GM18519 (cell line): ENCODE measurements at regions not wholly inside any gene's neighbourhood (a gene's known extent, or its start where the extent isn't known, plus 50 kb on each side); places are given as distances from the start of the nearest gene placed in this dataset.

ENCODE experiments used
- ATAC-seq: cut with Tn5 transposase; IDR thresholded peaks from one replicate; pipeline ENCODE4 v1.9.1; 2021; ENCODE audit warnings: mild to moderate bottlenecking, moderate library complexity; ENCODE audit not compliant: unreplicated experiment, low FRiP score

DNA sequence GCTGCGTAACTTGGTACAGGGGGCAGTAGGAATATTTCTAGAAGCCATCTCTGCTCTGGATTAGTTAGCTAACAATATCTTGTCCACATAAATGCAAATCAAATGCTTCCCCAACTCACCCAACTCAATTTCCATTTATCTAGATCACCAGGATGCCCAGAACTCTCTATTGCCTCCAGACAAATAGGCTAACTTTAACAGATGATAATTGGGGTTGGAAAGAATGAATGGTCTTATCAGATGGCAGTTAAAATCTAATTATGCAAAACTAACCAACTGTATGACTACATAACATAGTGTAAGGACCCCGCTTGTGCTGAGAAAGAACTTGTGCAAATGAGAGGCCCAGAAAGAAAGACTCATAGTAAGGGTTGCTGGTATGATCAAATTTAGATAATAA, 1024.8 kb downstream of the PLA2G4A start:
- ATAC-seq: no peak

DNA sequence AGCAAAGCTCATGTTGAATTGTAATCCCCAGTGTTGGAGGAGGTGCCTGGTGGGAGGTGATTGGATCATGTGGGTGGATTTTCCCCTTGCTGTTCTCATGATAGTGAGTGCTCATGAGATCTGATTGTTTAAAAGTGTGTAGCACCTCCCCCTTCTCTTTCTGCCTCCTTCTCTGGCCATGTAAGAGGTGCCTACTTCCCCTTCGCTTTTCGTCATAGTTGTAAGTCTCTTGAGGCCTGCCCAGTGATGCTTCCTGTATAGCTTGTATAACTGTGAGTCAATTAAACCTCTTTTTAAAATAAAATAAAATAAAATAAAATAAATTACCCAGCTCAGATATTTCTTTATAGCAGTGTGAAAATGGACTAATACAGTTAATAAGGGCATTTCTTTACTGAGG, 1025.7 kb downstream of the PLA2G4A start:
- ATAC-seq: no peak

DNA sequence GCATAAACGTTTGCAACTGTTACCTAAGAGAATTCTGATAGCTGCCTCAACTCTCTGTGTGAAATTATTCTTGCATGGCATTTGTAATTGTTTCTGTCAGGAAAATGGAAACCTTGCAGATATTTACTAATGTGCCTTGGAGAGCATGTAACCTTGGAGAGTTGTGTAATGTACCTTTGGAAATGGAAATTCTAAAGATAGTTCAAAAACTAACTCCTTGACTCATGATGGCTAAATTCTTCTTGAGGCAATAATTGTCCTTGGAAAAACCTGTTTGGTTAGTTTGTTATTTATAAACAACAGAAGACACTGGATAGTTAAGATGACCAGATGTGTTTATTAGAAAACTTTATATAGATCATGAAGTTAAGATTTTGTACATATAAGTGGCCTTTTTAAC, 1033.8 kb downstream of the PLA2G4A start:
- ATAC-seq: no peak

DNA sequence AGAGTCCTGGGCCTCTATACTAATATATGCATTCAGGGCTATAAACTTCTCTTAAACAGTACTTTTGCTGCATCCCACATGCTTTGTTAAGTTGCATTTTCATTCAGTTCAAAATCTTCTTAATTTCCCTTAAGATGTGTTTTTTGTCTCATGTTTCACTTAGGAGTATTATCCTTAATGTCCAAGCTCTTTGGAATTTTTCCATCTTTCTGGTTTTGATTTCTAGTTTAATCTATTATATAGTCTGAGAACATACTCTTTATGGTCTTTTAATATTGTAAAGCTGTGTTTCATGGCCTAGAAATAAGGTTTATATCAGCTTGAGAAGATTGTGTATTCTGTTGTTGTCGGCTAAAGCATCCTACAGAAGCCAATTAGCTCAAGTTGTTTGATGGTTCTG, 1041.8 kb downstream of the PLA2G4A start:
- ATAC-seq: no peak

DNA sequence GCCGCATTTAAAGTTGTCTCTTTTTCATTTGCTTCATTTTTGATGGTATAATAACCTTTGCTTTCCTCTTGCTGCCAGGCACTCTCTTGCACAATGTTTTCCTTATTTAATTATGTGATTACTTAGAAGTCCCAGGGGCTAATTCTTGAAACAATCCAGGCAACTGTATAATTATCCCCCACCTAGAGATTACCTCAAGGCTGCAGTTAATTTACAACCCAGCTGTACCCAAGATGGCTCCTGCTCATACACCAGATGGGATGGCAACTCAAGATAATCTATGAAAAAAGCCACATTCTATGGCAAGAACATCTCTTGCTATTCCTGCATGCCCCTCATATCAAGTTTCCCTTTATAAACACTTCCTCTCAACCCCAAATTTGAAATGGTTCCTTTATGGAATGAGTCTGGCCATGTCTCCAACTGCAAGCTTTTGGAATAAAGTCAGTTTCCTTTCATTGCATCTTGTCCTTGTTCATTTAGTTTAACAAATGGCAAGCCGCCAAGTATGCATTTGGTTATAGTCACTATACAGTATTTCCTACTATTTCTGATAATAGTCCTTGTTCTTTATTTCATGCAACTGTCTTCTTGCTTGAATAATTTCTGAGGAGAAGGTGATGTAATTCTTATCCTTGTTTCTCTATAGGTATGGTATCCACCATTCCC, 1042.6 kb downstream of the PLA2G4A start:
- ATAC-seq: no peak

DNA sequence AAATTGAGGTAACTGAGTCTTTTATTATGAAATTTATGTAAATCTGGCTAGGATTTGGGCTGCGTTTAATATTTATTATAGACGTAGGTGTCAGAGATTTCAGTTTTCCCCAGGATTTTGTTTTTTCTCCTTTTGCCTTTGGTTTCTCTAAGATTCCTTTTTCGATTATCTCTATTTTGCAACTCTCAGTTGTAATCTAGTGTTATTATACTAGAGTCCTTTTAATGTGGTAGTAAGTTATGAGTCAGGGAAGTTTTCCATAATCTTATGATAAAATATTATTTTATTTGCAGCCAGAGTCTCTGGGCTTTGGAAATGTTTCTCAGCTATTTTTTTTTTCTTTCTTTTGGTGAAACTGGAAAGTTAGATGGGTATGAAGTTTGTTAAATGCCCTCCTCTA, 1043.8 kb downstream of the PLA2G4A start:
- no peak for ATAC-seq

DNA sequence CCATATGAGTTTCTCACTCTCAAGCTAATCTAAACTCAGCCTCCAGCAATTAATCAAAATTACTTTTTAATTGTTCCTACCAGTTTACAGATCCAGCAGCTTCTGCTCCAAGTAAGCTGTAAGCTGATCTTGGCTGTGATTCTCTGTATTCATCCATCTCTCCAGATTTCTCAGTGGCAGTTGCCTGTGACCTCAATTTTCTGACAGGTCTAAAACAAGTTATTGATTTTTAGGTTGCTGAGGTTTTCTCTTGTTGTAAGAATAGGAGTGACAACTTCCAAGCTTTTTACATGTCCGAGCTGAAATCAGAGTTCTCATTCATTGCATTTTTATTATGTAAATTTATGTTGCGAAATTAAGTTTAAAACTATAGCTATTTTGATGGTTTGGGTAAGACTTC, 1044.4 kb downstream of the PLA2G4A start:
- ATAC-seq: no peak

DNA sequence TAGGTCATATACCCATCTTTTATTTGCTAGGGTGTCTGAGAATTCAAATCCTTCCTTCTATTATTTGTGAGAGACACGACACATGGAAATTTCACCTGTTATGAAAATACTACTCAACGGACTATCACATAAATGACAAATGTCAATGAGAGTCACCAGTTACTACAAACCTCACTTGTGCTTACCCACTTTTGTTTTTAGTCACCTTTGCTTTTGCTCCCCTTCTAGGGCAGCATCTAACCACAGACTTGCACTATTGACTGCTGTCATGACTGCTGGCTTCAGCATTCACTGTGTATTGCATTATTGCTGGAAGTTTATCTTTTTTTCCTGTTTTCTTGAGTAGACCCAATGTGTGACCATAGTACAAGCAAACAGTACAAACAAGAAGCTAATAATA, 1048.0 kb downstream of the PLA2G4A start:
- ATAC-seq: no peak

DNA sequence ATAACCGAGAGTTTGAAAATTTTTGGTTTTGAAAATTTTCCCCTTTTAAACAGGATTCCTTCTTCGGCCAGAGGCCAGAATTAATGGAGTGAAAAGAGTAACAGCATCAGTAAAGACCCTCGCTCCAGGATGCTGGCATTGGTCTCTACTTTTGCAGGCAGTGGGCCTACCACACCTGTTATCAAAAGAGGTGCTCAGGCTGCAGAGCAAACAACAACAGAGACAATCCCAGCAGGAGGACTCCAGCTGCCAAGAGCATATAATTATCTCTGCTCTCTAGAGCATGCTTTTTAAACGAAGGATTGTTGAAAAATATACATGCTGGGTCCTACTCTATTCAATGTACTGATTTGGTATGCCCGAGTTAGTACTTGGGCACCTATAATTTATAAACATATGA, 1048.5 kb downstream of the PLA2G4A start:
- ATAC-seq: no peak

DNA sequence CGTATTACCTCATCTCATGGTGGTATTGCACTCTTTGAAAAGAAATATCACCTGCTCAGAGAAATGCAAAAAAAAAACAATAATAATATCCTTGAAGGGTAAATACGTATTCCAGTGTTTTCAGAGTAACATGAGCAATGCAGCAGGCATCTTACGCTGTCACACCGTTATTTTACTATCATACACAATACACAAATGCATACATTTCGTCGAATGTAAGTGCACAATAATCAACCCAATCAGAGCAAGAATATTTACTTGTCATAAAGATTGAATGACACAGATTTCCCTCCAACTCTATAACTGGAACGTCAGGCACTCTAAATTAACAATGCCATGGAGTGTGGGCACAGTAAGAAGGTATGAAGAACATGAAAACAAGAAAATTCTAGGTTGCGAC, 1050.1 kb downstream of the PLA2G4A start:
- no peak for ATAC-seq

DNA sequence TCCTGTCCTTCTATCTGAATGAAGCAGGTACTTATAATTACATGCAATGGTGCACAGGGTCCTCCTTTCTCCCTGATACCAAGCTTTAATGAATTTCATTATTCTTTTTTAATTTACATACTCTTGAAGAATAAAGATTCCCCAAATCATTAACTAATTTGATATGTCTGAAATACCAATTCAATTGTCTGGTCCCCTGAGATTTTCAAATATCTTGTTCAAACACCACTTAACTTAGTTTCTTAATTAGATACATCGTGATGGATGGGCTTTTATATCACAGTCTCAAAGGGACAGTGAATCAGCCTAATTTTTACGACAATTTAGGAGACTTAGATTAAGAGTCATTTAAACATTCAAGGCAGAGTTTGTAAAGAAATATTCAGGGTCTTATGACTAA, 1054.6 kb downstream of the PLA2G4A start:
- no peak for ATAC-seq

DNA sequence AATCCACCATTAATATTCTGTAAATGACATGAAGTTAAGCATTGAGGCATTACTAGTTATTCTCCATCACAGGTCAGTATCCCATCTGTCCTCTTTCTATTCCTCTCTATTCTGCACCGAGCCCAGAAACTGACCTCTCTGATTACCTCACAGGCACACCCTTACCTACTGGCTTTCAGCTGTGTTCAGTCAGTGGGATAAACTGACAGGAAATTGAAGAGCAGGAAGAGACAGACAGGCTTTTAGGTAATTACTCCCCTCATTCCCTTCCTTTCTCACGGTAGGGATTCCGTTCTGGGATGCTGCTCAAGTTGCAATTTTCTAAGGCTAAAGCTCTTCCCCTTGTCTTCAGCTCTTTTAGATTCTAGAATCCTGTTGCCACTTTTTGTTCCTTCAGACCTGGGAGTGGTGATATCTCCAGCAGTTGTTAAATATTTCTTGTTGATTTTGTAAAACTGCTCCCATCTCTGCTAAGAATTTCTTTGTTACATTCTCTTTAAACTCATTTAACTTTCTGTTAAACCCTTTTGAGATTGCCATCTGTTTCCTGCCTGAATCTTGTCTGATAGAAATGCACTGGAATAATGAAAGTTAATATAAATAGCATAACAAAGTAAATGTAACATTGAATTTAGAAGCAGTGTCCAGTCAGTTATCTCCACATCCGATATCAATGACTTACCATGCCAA, 1063.4 kb downstream of the PLA2G4A start:
- ATAC-seq: no peak

DNA sequence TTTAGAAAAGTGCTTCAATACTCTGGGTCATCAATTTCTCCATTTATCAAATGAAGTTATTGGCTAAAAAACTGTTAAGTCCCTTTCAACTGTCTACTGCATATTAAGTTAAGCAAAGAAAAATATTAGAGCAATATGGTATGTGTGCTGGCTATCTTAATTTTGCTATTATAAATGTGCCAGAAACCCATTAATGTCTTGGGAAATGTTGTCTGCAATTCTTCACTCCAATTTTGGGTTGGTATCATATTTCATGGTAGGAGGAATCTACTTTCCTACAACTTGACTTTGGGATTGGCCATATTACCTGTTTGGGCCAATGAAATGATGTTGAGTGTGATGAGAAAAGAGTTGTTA, 1063.9 kb downstream of the PLA2G4A start:
- ATAC-seq: no peak

DNA sequence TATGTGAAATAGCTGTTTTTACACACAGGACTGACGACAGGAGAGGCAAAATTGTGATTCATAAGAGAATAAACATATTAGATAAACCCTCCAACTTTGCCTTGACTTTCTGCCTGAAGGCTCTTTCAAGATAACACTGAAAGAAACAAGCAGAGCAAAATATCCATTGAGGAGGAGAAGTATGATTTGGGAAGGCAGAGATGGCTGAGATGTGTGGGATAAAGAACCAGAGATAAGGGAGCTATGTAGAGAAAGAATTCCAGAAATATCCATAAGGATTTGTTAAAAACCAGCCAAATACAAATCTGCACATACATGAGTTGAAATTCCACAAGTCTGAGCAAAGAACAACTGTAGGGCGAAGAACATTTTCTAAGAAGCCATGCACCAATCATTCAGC, 1064.7 kb downstream of the PLA2G4A start:
- ATAC-seq: no peak

DNA sequence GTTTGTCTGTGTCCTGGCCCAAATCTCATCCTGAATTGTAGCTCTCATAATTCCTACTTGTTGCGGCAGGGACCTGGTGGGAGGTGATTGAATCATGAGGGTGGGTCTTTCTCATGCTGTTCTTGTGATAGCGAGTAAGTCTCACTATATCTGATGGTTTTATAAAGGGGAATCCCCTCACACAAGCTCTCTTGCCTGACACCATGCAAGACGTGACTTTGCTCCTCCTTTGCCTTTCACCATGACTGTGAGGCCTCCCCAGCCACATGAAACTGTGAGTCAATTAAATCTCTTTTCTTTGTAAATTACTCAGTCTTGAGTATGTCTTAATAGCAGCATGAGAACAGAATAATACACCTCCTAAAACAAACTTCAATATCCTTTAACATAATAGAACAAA, 1065.6 kb downstream of the PLA2G4A start:
- no peak for ATAC-seq

DNA sequence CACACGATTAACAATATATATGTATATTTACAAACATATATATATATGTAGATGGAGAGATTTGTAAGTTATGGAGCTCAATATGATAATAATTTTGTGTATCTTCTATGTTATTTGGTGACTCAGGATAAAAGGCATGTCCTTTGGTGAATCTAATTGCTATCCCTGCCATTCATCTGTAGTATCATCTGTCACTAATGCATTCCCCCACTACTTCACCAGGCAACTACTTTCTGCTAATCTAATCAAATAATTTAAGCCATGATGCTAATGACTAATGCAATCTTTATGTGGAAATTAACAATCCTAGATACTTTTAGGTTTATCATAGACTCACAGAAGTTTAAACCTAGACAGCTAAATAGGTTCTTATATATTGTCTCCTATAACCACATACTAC, 1074.5 kb downstream of the PLA2G4A start:
- ATAC-seq: no peak

DNA sequence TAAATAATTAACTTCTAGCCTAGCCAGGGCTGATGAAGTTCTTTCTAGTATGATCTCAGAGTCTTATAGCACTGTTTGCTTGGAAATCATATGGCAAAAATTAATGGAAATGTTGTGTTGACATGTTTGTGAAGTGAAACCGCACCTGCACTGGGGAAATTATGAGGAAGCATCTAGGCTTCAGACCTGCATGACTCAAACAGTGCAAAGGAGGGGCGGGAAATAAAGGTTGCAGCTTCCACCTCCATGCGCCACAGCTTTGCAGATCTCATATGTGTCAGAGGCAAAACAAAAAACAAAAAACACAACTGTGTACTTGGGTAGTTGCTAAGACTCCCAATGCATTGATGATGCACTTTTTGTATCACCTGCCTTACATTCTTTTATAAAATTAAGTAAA, 1080.6 kb downstream of the PLA2G4A start:
- no peak for ATAC-seq

DNA sequence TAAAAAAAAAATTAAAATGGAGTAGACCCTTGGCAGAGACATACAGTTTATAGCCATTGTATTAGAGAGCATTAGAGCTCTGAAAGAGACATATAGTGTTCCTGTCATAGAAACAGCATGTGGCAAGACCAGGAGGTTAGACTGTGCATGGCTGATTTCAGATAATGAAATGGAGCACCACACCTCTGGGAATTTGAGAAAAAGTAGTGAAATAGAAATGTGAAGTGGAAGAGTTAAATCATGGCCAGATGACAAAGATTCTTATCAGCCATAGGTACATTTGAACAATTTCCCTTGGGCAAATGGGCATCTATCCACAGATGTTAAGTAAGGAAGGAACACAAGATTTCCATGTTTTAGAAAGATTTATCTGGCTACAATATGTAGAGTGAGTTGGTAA, 1083.1 kb downstream of the PLA2G4A start:
- no peak for ATAC-seq

DNA sequence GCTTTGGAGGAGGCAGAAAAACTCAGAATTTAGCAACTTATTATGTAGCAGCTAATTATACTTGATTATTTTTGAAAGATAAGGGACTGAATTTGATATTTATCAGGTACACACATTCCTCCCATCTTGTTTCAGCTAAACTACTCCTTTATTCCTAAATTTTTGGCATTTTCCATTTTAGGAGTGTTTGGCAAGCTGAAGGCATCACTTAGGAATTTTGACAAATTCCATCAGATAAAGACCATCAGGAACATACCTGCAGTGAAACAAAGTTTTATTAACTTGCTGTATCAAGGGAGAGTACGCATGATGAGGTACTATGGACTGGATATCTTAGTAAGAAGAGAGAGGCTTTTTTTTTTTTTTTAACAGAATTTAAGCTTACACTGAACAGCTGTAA, 1092.2 kb downstream of the PLA2G4A start:
- no peak for ATAC-seq

DNA sequence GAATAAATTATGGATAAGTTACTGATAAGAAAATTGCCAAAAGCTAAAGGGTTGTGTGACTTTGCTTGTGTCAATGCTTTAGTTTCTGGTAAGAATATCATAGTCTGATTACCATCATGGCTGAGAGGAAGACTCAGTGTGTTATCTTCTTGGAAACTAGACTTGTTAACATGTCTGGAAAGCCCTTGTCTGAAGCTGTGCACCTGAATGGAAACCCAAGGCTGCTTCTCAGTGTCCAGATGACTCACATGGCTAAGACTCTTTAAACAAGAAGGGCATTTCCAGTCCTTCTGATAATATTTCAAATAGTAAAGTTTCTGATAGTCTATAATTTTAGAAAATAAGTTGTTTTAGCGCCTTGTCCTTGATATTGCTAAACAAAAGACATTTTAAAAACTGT, 1092.7 kb downstream of the PLA2G4A start:
- ATAC-seq: no peak

DNA sequence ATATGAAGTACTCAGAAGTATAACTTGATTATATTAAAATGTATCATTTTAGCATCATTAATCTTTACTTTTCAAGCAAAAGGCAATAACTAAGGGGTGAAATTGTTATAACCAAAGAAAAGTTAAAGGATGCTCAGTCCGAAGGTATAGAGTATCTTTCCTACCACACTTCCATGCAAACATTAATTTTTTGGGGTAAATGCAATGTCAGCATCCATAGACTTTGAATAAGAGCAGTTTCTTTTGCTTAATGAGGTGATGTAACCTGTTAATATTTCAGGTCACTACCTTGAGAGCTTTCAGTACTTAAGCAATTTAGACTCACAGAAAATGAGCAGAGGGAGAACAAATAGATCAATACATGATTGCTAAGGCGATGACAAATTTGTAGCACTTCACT, 1093.5 kb downstream of the PLA2G4A start:
- no peak for ATAC-seq

DNA sequence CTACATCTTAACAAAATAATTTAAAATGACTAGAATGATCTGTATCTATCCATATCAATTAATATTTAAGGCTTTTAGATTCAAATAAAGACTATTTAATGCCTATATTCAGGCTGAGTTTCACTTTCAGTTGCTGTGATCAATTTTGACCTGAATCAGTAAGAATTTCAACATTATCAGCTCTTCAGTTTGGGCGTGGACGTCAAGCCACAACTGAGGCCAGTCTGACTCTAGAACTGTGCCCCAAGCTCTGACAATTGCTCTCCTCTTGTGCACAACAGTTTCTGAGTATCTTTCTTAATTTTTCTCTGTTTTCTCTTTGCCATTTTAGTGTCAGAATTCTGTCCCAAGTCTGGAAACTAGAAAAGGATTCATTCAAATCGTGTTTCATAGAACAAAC, 1095.5 kb downstream of the PLA2G4A start:
- ATAC-seq: no peak

DNA sequence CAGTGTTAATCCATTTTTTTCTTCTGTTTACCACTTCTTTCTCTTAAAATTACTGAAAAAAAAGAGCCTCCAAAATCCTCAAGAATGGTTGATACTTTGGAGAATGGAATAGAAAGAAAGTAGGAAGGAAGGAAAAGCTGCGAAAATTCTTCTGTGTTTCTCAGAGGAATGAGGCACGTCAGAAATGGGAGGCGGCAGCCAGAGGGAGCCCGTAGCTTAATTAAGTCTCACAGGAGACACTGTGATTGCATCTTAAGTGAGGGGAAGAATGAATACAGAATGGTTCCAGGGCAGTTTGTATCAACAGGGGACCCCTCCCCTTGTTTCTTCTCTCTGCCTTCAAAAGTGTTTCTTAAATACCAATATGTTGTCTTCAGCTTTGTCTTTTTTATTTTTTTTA, 1099.5 kb downstream of the PLA2G4A start:
- no peak for ATAC-seq
